GM21619 (cell line): ENCODE measurements at regions not wholly inside any gene's neighbourhood (a gene's known extent, or its start where the extent isn't known, plus 50 kb on each side); places are given as distances from the start of the nearest gene placed in this dataset.
"Not testable (repeated sequence)": the region's sequence is repeated elsewhere in the genome, so short reads cannot be mapped to it uniquely, and the experiment has no call there.

Source experiments
- ATAC-seq: cut with Tn5 transposase; IDR thresholded peaks from one replicate; pipeline ENCODE4 v1.9.1; 2021; ENCODE audit not compliant: unreplicated experiment

GRCh38 chr6:16950302-16950701 is 151.5 kb upstream of the STMND1 start:
- no peak for ATAC-seq

GRCh38 chr6:16949716-16950115 is 152.1 kb upstream of the STMND1 start:
- ATAC-seq: no peak

GRCh38 chr6:16948396-16948795 is 153.5 kb upstream of the STMND1 start:
- no peak for ATAC-seq

- no peak for ATAC-seq
Measured at GRCh38 chr6:16947375-16948015, 154.4 kb upstream of the STMND1 start.

- ATAC-seq: no peak
Measured at GRCh38 chr6:16944596-16944995, 157.3 kb upstream of the STMND1 start.

GRCh38 chr6:16939839-16940238 is 162.0 kb upstream of the STMND1 start:
- no peak for ATAC-seq

- no peak for ATAC-seq
Measured at GRCh38 chr6:16939351-16939750, 162.5 kb upstream of the STMND1 start.

- no peak for ATAC-seq
Measured at GRCh38 chr6:16936893-16937292, 165.0 kb upstream of the STMND1 start.

GRCh38 chr6:16933961-16934360 is 167.9 kb upstream of the STMND1 start:
- ATAC-seq: no peak

GRCh38 chr6:16933532-16933931 is 168.3 kb upstream of the STMND1 start:
- ATAC-seq: no peak

- ATAC-seq: no peak
Measured at GRCh38 chr6:16932920-16933319, 168.9 kb upstream of the STMND1 start.

GRCh38 chr6:16931079-16931478 is 169.8 kb upstream of the ATXN1 start:
- ATAC-seq: not testable (repeated sequence)

GRCh38 chr6:16930432-16930831 is 169.2 kb upstream of the ATXN1 start:
- no peak for ATAC-seq

GRCh38 chr6:16929809-16930208 is 168.5 kb upstream of the ATXN1 start:
- no peak for ATAC-seq

GRCh38 chr6:16928387-16928786 is 167.1 kb upstream of the ATXN1 start:
- ATAC-seq: no peak

- ATAC-seq: no peak
Measured at GRCh38 chr6:16927205-16927604, 165.9 kb upstream of the ATXN1 start.

- no peak for ATAC-seq
Measured at GRCh38 chr6:16925461-16925860, 164.2 kb upstream of the ATXN1 start.

GRCh38 chr6:16922282-16922681 is 161.0 kb upstream of the ATXN1 start:
- ATAC-seq: no peak

GRCh38 chr6:16921399-16922110 is 160.3 kb upstream of the ATXN1 start:
- no peak for ATAC-seq

- ATAC-seq: no peak
Measured at GRCh38 chr6:16918586-16918985, 157.3 kb upstream of the ATXN1 start.

- no peak for ATAC-seq
Measured at GRCh38 chr6:16914184-16914583, 152.9 kb upstream of the ATXN1 start.

GRCh38 chr6:16912756-16913155 is 151.5 kb upstream of the ATXN1 start:
- ATAC-seq: no peak

GRCh38 chr6:16911088-16911487 is 149.8 kb upstream of the ATXN1 start:
- no peak for ATAC-seq
